Fibroblast of villous mesenchyme (primary cell): ENCODE measurements at regions not wholly inside any gene's neighbourhood (a gene's known extent, or its start where the extent isn't known, plus 50 kb on each side); places are given as distances from the start of the nearest gene placed in this dataset.

Experiments used
- DNase-seq: peaks from one replicate; pipeline ENCODE4 v3.0.0-alpha.2; 2010; ENCODE audit warnings: low read depth
- H3K4me3 ChIP-seq: 2 replicates; pipeline ENCODE4 v1.5.1; 2011; ENCODE audit warnings: low read depth, mild to moderate bottlenecking, low read length
- TF ChIP-seq, protein P1 (sequence below): IDR thresholded peaks from 2 replicates; pipeline ENCODE4 v1.5.1; 2012; ENCODE audit warnings: low read depth, mild to moderate bottlenecking, low read length; ENCODE audit not compliant: insufficient read depth

DNA sequence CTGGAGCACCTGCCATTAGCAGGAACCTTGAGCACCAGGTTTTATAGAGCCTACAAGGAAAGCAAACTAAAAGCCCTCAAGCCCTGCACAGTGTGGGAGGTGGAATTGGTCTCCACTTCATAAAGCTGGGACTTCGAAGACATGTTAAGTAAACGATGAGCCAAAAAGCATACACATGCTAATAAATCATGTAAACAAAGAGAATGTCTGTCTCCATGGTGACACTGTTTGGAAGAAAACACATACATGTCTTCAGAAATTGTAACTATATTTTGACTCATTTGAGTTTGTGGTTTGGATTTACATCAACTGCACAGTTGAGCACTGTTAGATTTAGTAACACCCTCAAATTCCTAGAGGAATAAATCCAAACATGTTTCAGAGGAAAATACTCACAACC, 978.5 kb upstream of the LRRTM1 start:
- TF ChIP-seq, protein P1, sequence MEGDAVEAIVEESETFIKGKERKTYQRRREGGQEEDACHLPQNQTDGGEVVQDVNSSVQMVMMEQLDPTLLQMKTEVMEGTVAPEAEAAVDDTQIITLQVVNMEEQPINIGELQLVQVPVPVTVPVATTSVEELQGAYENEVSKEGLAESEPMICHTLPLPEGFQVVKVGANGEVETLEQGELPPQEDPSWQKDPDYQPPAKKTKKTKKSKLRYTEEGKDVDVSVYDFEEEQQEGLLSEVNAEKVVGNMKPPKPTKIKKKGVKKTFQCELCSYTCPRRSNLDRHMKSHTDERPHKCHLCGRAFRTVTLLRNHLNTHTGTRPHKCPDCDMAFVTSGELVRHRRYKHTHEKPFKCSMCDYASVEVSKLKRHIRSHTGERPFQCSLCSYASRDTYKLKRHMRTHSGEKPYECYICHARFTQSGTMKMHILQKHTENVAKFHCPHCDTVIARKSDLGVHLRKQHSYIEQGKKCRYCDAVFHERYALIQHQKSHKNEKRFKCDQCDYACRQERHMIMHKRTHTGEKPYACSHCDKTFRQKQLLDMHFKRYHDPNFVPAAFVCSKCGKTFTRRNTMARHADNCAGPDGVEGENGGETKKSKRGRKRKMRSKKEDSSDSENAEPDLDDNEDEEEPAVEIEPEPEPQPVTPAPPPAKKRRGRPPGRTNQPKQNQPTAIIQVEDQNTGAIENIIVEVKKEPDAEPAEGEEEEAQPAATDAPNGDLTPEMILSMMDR: no peak
- H3K4me3 ChIP-seq: no peak overlapping the region
- DNase-seq: no peak

- TF ChIP-seq, protein P1: no peak
- no peak for DNase-seq
- H3K4me3 ChIP-seq: no peak overlapping the region
Observed at GRCh38 chr2:81282151-81282769, 977.7 kb upstream of the LRRTM1 start.

- no peak overlapping the region for H3K4me3 ChIP-seq
- TF ChIP-seq, protein P1: no peak
- no peak for DNase-seq
Observed at GRCh38 chr2:81276595-81276994, 972.0 kb upstream of the LRRTM1 start.

DNA sequence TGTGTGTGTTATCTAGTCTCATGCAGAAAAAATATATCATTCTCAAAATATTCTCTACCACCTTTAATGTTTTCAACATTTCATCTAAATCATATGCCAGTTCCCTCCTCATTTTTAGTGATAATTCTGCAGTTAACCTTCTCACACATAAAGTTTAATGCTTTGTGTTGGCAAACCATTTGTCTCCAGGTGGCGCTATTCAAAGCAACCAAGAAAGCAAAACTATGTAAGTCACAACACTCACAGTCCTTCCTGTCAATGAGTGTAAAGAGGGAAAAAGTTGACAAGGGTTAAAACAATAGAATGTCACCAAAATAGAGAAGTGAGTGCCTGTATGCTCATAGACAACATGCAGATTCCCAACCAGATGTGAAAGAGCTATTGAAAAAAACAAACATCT, 961.6 kb upstream of the LRRTM1 start:
- no peak for DNase-seq
- no peak overlapping the region for H3K4me3 ChIP-seq
- TF ChIP-seq, protein P1: no peak

GRCh38 chr2:81263989-81264388, 959.4 kb upstream of the LRRTM1 start:
- no peak for DNase-seq
- TF ChIP-seq, protein P1: no peak
- H3K4me3 ChIP-seq: no peak overlapping the region

GRCh38 chr2:81260320-81260719, 955.8 kb upstream of the LRRTM1 start:
- DNase-seq: no peak
- TF ChIP-seq, protein P1: no peak

GRCh38 chr2:81250270-81250669, 945.7 kb upstream of the LRRTM1 start:
- DNase-seq: no peak
- no peak overlapping the region for H3K4me3 ChIP-seq
- TF ChIP-seq, protein P1: no peak

More at GRCh38 chr2:81260320-81260719, 955.8 kb upstream of the LRRTM1 start:
- H3K4me3 ChIP-seq: no peak overlapping the region
